ENCODE measurements at regions not wholly inside any gene's neighbourhood (a gene's known extent, or its start where the extent isn't known, plus 50 kb on each side); places are given as distances from the start of the nearest gene placed in this dataset.
"Not testable (repeated sequence)": the region's sequence is repeated elsewhere in the genome, so short reads cannot be mapped to it uniquely, and the experiment has no call there.

- DNase-seq (ENCODE audit: low spot score) = no peak
- in situ Hi-C loops (cut with MboI; ENCODE audit: low sequenced_read_pairs, unreplicated experiment) = no loop called here
- no peak for TF ChIP-seq CTCF (IDR thresholded peaks at IDR 0.05; ENCODE audit: borderline replicate concordance, control extremely low read depth, extremely low read depth, insufficient read depth, missing control alignments)
Observed at GRCh38 chr20:53867741-53868351, 202.5 kb downstream of the BCAS1 start.

GRCh38 chr20:53866794-53867740 lies 203.3 kb downstream of the BCAS1 start:
- in situ Hi-C loops (cut with MboI; ENCODE audit: low sequenced_read_pairs, unreplicated experiment) = no loop called here
- DNase-seq (ENCODE audit: low spot score) = no peak
- no peak for TF ChIP-seq CTCF (IDR thresholded peaks at IDR 0.05; ENCODE audit: borderline replicate concordance, control extremely low read depth, extremely low read depth, insufficient read depth, missing control alignments)

GRCh38 chr20:53865901-53866793 lies 204.2 kb downstream of the BCAS1 start:
- TF ChIP-seq CTCF (IDR thresholded peaks at IDR 0.05; ENCODE audit: borderline replicate concordance, control extremely low read depth, extremely low read depth, insufficient read depth, missing control alignments) = no peak
- in situ Hi-C loops (cut with MboI; ENCODE audit: low sequenced_read_pairs, unreplicated experiment) = no loop called here
- DNase-seq (ENCODE audit: low spot score) = no peak

GRCh38 chr20:53864765-53865683 lies 205.4 kb downstream of the BCAS1 start:
- in situ Hi-C loops (cut with MboI; ENCODE audit: low sequenced_read_pairs, unreplicated experiment); DNase-seq (ENCODE audit: low spot score): not testable (repeated sequence)

GRCh38 chr20:53863923-53864641 lies 206.3 kb downstream of the BCAS1 start:
- DNase-seq (ENCODE audit: low spot score); in situ Hi-C loops (cut with MboI; ENCODE audit: low sequenced_read_pairs, unreplicated experiment): not testable (repeated sequence)

GRCh38 chr20:53863535-53863922 lies 206.9 kb downstream of the BCAS1 start:
- in situ Hi-C loops (cut with MboI; ENCODE audit: low sequenced_read_pairs, unreplicated experiment); DNase-seq (ENCODE audit: low spot score): not testable (repeated sequence)

- DNase-seq (ENCODE audit: low spot score); in situ Hi-C loops (cut with MboI; ENCODE audit: low sequenced_read_pairs, unreplicated experiment): not testable (repeated sequence)
Observed at GRCh38 chr20:53863039-53863438, 207.4 kb downstream of the BCAS1 start.

- in situ Hi-C loops (cut with MboI; ENCODE audit: low sequenced_read_pairs, unreplicated experiment); DNase-seq (ENCODE audit: low spot score): not testable (repeated sequence)
Observed at GRCh38 chr20:53862490-53862889, 207.9 kb downstream of the BCAS1 start.

- in situ Hi-C loops (cut with MboI; ENCODE audit: low sequenced_read_pairs, unreplicated experiment) = not testable (repeated sequence)
Observed at GRCh38 chr20:53862136-53862397, 208.3 kb downstream of the BCAS1 start.

More at GRCh38 chr20:53862136-53862397, 208.3 kb downstream of the BCAS1 start:
- DNase-seq (ENCODE audit: low spot score) = not testable (repeated sequence)
